ENCODE measurements at regions not wholly inside any gene's neighbourhood (a gene's known extent, or its start where the extent isn't known, plus 50 kb on each side); places are given as distances from the start of the nearest gene placed in this dataset.

GRCh38 chr18:78919956-78920355 lies 59.7 kb upstream of the SALL3 start:
- TF ChIP-seq POLR2A (IDR thresholded peaks at IDR 0.05), result no peak
- TF ChIP-seq CTCF (IDR thresholded peaks at IDR 0.05), result no peak
- TF ChIP-seq POLR2AphosphoS5 (IDR thresholded peaks at IDR 0.05; ENCODE audit: insufficient read depth in 1 of 2, low read depth in 1 of 2), result no peak

Measured in vagina (tissue), 2 donors.